ENCODE measurements at regions not wholly inside any gene's neighbourhood (a gene's known extent, or its start where the extent isn't known, plus 50 kb on each side); places are given as distances from the start of the nearest gene placed in this dataset.

DNA sequence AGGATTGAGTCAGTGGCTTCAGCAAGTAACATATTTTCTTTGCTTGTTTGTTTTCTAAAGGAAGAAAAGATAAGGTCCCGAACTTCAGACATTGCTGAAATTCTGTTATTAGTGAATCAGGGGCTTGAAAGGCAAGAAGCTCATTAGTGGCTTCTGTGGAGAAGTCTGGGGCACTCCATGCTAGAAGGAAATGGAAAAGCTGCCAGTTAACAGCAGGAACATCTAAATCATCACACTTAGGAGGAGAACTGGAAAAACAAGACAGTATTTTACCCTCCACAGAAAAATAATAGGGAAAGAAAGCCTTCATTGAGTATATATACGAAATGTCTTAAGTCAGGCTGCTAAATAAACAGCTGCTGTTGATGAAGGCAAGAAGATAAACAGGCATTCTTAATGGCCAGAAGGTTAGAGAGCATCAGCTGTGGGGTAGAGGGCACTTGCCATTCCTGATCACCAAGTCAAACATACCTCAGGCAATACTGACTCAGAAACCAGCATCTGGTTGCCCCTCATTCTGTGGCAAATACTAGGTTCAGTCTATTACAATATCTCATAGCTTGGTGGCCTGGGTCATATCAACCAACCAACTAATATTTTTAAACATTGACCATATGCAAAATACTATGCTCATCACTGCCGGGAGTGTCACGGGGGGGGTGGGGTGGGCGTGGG, 143.2 kb upstream of the TENT5A start:
- TF ChIP-seq JUN (IDR thresholded peaks at IDR 0.05; ENCODE audit: low read depth, low read length) (no peak), JUND (IDR thresholded peaks at IDR 0.05; ENCODE audit: low read length) (no peak), CHD2 (IDR thresholded peaks at IDR 0.05; ENCODE audit: low read length) (no peak), KDM5A (IDR thresholded peaks at IDR 0.05; ENCODE audit: low read length) (no peak), RNF2 (IDR thresholded peaks at IDR 0.05; ENCODE audit: borderline replicate concordance, low read depth, low read length, missing control alignments, poor library complexity, severe bottlenecking) (no peak), SP1 (IDR thresholded peaks at IDR 0.05; ENCODE audit: low read depth, low read length) (no peak), CTCF (IDR thresholded peaks at IDR 0.05; ENCODE audit: control extremely low read depth in 1 of 3, insufficient read depth in 1 of 3, low read depth in 1 of 3, low read length in 3 of 3) (no peak)

Measured in H1 (cell line).